ENCODE measurements at regions not wholly inside any gene's neighbourhood (a gene's known extent, or its start where the extent isn't known, plus 50 kb on each side); places are given as distances from the start of the nearest gene placed in this dataset.

DNA sequence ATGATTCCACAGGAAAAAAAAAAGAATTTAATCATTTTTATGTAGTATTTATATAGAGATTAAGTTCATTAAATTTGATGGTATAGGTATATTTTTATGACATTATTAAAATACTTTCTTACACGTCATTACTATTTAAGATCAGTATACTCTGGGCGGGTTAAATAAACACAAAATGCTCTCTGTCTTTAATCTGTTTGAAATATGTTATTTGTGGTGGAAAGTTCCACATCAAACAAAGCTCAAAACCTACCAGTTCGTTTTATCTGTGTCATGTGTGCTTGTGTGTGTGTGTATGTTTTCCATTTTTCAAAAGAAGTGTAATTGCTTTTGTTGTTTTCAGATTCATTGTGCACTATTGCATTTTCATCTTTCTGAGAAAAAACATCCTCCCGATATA is 488.5 kb downstream of the ANKRD7 start:
- Histone ChIP-seq H3K36me3 (no peaks in the 10 kb centered on the region), H3K9me3 (replicated peaks) (no peaks in the 10 kb centered on the region), H3K4me3 (no peak overlapping the region), H3K27ac (no peak overlapping the region), H3K27me3 (replicated peaks) (no peaks in the 10 kb centered on the region), H3K4me1 (replicated peaks) (no peaks in the 10 kb centered on the region)
- no peak for DNase-seq (ENCODE audit: low read depth in 1 of 2, low spot score in 2 of 2)

DNA sequence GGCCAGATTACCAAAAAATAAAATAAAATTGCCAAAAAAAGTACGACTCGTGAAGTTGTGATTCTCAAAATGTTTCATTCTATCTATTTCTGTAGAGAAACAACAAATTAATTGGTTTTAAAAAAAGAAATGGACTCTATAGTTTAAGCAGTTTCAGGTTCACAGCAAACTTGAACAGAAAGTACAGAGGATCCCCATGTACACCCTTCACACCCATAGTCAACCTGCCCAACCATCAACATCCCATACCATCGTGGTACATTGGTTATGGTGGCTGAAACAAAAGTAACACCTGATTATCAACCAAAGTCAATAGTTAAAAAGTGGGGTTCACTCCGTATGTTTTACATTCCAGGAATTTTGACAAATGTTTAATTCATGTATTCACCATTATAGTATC is 496.1 kb downstream of the ANKRD7 start:
- Histone ChIP-seq H3K4me3 (no peak overlapping the region), H3K27ac (no peak overlapping the region), H3K27me3 (replicated peaks) (no peaks in the 10 kb centered on the region), H3K9me3 (replicated peaks) (no peaks in the 10 kb centered on the region), H3K4me1 (replicated peaks) (no peaks in the 10 kb centered on the region), H3K36me3 (no peaks in the 10 kb centered on the region)
- no peak for DNase-seq (ENCODE audit: low read depth in 1 of 2, low spot score in 2 of 2)

DNA sequence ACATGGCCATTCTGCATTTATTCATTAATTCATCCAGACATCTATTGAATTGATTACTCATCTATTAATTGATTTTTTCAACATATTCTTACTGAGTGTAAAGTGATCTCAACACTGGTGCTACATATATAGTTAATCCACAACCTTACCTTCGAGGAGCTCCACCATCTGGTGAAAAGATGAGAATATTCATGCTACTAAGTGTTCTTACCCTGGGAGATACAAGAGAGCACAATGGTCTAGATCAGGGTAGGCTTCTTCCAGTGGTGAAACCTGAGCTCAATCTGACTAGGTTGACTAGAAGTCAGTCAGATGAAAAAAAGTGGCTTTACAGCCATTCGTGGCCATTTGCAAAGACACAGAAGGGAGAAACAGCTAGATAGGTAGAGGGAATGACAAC is 507.4 kb downstream of the ANKRD7 start:
- Histone ChIP-seq H3K9me3 (replicated peaks) (no peaks in the 10 kb centered on the region), H3K4me3 (no peak overlapping the region), H3K27ac (no peak overlapping the region), H3K36me3 (no peaks in the 10 kb centered on the region), H3K4me1 (replicated peaks) (no peaks in the 10 kb centered on the region), H3K27me3 (replicated peaks) (no peaks in the 10 kb centered on the region)
- DNase-seq (ENCODE audit: low read depth in 1 of 2, low spot score in 2 of 2): no peak

DNA sequence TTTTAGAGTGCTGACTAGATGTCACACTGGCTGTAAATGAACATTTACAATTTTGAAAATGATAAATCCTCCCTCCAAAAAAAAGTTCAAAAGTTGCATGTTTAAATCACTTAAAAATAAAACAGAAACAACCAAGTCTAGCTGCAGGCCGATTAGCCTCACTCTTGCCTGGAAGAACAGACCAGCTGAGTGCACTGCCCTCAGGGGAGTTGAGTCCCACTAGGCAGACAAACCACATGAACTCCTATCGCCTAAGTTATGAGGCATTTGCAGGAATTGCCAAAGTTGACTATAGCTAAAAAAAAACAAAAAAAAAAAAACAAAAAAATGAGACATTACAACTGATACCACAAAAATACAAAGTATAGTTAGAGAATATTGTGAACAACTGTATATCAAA is 510.0 kb downstream of the ANKRD7 start:
- Histone ChIP-seq H3K27ac (no peak overlapping the region), H3K9me3 (replicated peaks) (no peaks in the 10 kb centered on the region), H3K27me3 (replicated peaks) (no peaks in the 10 kb centered on the region), H3K4me1 (replicated peaks) (no peaks in the 10 kb centered on the region), H3K36me3 (no peaks in the 10 kb centered on the region), H3K4me3 (no peak overlapping the region)
- no peak for DNase-seq (ENCODE audit: low read depth in 1 of 2, low spot score in 2 of 2)

DNA sequence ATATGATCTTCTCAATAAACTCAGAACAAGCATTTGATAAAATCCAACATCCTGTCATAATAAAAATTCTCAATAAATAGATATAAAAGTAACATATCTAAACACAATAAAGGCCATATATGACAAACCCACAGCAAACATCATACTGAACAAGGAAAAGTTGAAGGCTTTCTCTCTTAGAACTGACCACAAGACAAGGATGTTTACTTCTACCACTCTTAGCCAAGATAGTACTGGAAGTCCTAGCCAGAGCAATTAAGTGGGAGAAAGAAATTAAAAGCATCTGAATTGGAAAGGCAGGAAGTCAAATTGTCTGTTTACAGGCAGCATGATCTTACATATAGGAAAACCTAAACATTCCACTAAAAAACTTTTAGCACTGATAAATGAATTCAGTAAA is 510.9 kb downstream of the ANKRD7 start:
- H3K36me3 ChIP-seq: no peaks in the 10 kb centered on the region
- H3K27ac ChIP-seq: no peak overlapping the region
- H3K9me3 ChIP-seq (replicated peaks): no peaks in the 10 kb centered on the region
- no peak for DNase-seq (ENCODE audit: low read depth in 1 of 2, low spot score in 2 of 2)
- no peaks in the 10 kb centered on the region for H3K27me3 ChIP-seq (replicated peaks)
- H3K4me3 ChIP-seq: no peak overlapping the region
- no peaks in the 10 kb centered on the region for H3K4me1 ChIP-seq (replicated peaks)

DNA sequence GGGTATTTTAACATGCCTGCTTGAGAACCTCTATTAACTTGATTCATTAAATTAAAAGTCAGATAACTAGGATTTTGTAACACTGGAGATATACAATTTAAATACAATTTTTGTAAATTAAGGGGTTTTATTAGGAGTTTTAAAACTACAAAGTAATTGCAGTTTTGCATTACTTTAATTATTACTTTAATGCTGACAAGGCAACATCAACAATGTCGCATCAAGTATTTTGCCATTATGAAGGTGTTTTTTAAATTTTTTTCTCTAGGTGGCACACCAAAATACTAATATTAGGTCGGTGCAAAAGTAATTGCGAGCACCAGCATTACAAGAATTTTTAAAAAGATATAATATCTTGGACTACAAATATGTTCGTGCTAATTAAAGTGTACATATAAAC is 513.4 kb downstream of the ANKRD7 start:
- Histone ChIP-seq H3K36me3 (no peaks in the 10 kb centered on the region), H3K27me3 (replicated peaks) (no peaks in the 10 kb centered on the region), H3K4me3 (no peak overlapping the region), H3K4me1 (replicated peaks) (no peaks in the 10 kb centered on the region), H3K9me3 (replicated peaks) (no peaks in the 10 kb centered on the region), H3K27ac (no peak overlapping the region)
- no peak for DNase-seq (ENCODE audit: low read depth in 1 of 2, low spot score in 2 of 2)

DNA sequence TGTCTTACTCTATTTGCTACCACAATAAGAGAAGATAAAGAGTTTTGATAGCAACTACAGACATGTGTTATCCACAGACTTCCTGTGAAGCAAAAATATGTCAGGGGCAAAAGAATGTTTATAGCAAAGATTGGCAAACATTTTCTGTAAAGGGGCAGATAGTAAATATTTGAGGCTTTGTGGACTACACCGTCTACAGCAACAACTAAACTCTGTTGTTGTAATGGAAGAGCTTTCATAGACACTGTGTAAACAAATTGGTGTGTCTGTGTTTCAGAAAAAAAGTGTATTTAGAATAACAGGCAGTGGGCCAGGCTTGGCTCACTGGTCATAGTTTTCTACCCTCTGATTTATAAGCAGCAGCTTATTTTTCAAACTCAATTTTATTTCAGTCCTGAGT is 521.4 kb downstream of the ANKRD7 start:
- Histone ChIP-seq H3K4me3 (no peak overlapping the region), H3K36me3 (no peaks in the 10 kb centered on the region), H3K27ac (no peak overlapping the region), H3K9me3 (replicated peaks) (no peaks in the 10 kb centered on the region), H3K27me3 (replicated peaks) (no peaks in the 10 kb centered on the region), H3K4me1 (replicated peaks) (no peaks in the 10 kb centered on the region)
- DNase-seq (ENCODE audit: low read depth in 1 of 2, low spot score in 2 of 2): no peak

DNA sequence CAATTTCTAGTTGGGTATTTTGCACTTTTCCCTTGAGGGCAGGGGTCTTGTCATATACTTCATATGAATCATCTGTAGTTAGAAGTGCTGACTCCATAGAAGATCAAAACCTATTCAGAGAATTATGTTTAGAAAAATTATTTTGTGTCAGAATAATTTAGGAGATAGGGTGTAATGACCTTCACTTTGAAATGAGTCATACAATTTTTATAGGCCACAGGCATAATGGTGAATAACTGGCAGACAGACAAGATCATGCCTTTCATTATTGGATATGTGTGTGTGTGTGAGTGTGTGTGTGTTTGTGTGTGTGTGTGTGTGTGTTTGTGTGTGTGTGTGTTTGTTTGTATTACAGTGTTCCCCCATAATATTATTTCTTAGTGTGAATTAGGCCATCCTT is 523.0 kb downstream of the ANKRD7 start:
- H3K36me3 ChIP-seq: no peaks in the 10 kb centered on the region
- no peak overlapping the region for H3K4me3 ChIP-seq
- H3K27me3 ChIP-seq (replicated peaks): no peaks in the 10 kb centered on the region
- H3K4me1 ChIP-seq (replicated peaks): no peaks in the 10 kb centered on the region
- DNase-seq (ENCODE audit: low read depth in 1 of 2, low spot score in 2 of 2): no peak
- H3K9me3 ChIP-seq (replicated peaks): no peaks in the 10 kb centered on the region
- H3K27ac ChIP-seq: no peak overlapping the region

DNA sequence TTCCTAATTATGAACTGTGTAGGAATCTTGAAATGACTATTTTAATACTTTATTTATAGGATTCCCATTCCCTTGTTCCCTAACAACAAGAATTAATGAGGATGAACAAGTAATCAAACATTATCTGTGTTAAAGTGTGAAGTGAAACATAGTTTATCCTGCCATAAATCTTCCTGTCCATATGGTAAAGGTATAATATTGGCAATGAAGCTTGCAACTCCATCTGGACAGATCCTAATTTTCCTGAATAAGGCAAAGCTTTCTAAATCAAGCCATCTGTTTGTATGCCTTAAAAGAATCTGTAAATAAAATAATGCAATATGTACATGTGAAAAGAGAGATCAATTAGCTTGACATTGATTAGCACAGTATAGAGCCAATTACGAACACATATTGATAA is 529.0 kb downstream of the ANKRD7 start:
- DNase-seq (ENCODE audit: low read depth in 1 of 2, low spot score in 2 of 2): no peak
- H3K27me3 ChIP-seq (replicated peaks): no peaks in the 10 kb centered on the region
- no peaks in the 10 kb centered on the region for H3K4me1 ChIP-seq (replicated peaks)
- H3K27ac ChIP-seq: no peak overlapping the region
- H3K36me3 ChIP-seq: no peaks in the 10 kb centered on the region
- no peak overlapping the region for H3K4me3 ChIP-seq
- no peaks in the 10 kb centered on the region for H3K9me3 ChIP-seq (replicated peaks)

DNA sequence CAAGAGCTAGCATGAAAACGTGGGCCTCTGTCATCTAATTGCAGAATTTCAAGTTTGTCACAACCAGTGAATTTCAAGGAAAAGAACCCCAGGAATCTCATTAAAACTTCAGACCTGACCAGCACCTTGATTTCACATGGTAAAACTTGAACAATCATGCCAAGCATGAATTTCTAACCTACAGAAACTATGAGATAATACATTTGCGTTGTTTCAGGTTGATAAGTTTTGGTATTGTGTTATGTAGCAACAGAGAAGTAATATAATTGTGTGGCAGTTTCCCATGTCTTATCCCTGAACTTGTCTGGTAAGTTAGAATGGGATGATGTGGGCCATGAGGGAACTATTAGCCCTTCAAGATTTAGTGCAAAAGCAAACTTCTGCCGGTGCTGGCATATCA is 530.1 kb downstream of the ANKRD7 start:
- DNase-seq (ENCODE audit: low read depth in 1 of 2, low spot score in 2 of 2): no peak
- H3K27ac ChIP-seq: no peak overlapping the region
- no peaks in the 10 kb centered on the region for H3K36me3 ChIP-seq

DNA sequence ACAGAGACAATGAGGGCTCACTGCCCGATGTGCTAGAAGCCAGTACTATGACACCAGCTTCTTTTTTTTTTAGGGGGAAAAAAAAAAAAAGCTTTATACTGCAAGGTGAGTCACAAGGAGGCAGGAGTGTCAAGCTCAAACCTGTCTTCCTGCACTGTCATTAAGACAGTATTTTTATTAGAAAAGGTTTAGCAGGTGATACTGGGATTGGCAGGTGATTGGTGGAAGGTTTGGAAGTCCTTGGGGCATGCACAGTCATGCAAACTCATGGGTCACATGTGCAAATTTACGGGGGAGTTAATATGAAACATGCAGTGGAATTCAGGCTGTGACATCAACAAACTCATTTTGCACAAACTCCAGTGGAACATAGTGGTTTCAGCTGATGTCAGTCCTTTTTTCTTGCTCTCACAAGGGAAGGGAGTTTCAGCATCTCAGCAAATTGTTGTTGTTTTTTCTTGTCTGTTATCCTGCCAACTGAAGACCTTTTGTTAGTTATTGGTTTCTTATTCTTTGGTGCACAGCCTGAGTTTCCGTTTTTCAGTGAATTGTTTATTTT is 530.6 kb downstream of the ANKRD7 start:
- Histone ChIP-seq H3K4me1 (replicated peaks) (no peaks in the 10 kb centered on the region), H3K27ac (no peak overlapping the region), H3K9me3 (replicated peaks) (no peaks in the 10 kb centered on the region), H3K36me3 (no peaks in the 10 kb centered on the region), H3K4me3 (no peak overlapping the region), H3K27me3 (replicated peaks) (no peaks in the 10 kb centered on the region)
- DNase-seq (ENCODE audit: low read depth in 1 of 2, low spot score in 2 of 2): no peak

More for the DNA sequence above, 530.1 kb downstream of the ANKRD7 start:
- Histone ChIP-seq H3K4me1 (replicated peaks) (no peaks in the 10 kb centered on the region), H3K9me3 (replicated peaks) (no peaks in the 10 kb centered on the region), H3K4me3 (no peak overlapping the region), H3K27me3 (replicated peaks) (no peaks in the 10 kb centered on the region)

DNA sequence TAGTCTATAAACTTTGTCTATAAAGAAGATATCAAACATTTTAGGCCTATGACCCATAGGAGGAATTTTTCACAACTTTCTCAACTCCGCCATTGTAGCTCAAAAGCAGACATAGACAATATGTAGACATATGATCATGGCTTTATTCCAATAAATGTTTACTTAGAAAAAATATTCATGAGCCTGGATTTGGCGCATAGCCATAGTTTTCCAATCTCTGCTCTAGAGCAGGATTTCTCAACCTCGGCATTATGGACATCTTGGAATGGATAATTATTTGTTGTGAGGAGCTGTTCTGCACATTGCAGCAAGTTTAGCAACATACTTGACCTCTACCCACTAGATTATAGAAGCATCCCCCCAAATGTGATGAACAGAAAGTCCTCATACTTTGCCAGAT is 532.6 kb downstream of the ANKRD7 start:
- H3K36me3 ChIP-seq: no peaks in the 10 kb centered on the region
- no peaks in the 10 kb centered on the region for H3K9me3 ChIP-seq (replicated peaks)
- H3K27ac ChIP-seq: no peak overlapping the region
- H3K4me3 ChIP-seq: no peak overlapping the region
- H3K4me1 ChIP-seq (replicated peaks): no peaks in the 10 kb centered on the region
- DNase-seq (ENCODE audit: low read depth in 1 of 2, low spot score in 2 of 2): no peak
- no peaks in the 10 kb centered on the region for H3K27me3 ChIP-seq (replicated peaks)

DNA sequence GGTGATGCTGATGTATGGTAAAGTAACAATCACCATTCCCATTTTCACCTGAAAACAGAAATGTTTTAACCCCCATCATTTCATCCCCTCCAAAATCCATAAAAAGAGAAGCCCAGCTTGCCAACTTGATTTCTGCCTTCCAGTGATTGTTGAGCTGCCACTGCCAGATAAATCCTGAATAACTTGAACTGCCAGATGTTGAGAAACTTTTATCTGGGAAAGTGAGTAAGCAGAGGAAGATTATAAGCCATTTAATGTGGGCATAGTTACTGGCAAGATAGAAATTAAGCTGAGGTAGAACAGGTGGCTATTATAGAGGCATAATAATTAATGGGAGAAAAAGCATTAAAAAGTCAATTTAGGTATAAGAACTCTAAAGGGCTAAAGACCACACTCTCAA is 534.1 kb downstream of the ANKRD7 start:
- Histone ChIP-seq H3K4me3 (no peak overlapping the region), H3K27ac (no peak overlapping the region)

DNA sequence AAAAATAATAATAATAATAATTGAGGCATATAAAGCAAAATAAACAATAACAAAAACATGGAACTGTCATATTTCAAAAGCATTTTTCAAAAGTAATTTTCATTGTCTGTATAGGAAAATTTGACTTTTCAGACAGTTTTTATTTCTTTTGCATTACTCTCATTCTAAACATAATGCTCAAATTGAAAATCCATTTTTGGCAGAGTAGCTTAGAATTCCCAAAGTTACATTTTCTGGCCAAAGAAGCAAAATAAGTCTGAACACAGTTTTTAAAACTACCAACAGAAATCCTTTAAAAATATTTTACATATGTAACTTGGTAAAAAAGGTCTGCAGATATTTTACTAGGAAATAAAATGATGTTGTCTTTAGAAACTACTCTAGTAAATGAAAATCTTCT is 535.4 kb downstream of the ANKRD7 start:
- Histone ChIP-seq H3K9me3 (replicated peaks) (no peaks in the 10 kb centered on the region), H3K27ac (no peak overlapping the region)
- no peak for DNase-seq (ENCODE audit: low read depth in 1 of 2, low spot score in 2 of 2)

More for the DNA sequence above, 534.1 kb downstream of the ANKRD7 start:
- no peak for DNase-seq (ENCODE audit: low read depth in 1 of 2, low spot score in 2 of 2)
- no peaks in the 10 kb centered on the region for H3K9me3 ChIP-seq (replicated peaks)
- H3K27me3 ChIP-seq (replicated peaks): no peaks in the 10 kb centered on the region
- no peaks in the 10 kb centered on the region for H3K36me3 ChIP-seq
- no peaks in the 10 kb centered on the region for H3K4me1 ChIP-seq (replicated peaks)

DNA sequence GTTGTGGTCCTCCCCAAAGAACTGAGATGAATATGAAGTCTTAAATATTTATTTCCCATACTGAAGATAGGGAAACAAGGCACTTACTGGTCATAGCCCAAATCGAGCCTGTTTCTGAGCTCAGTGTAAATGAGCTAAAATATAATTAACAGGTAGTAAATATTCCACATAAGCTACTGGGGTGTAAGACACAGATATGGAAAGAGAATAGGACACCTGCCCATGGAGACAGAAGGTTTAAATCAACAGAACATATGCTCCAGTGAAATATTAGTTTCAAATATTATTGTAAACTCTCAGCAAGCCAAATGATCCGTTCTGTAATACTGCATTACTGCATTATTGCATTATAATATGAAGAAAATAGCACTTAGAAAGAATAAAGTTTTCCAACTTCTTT is 537.9 kb downstream of the ANKRD7 start:
- no peaks in the 10 kb centered on the region for H3K9me3 ChIP-seq (replicated peaks)
- no peak overlapping the region for H3K27ac ChIP-seq
- no peaks in the 10 kb centered on the region for H3K4me1 ChIP-seq (replicated peaks)
- no peaks in the 10 kb centered on the region for H3K36me3 ChIP-seq
- H3K4me3 ChIP-seq: no peak overlapping the region
- no peaks in the 10 kb centered on the region for H3K27me3 ChIP-seq (replicated peaks)
- no peak for DNase-seq (ENCODE audit: low read depth in 1 of 2, low spot score in 2 of 2)

More for the DNA sequence above, 535.4 kb downstream of the ANKRD7 start:
- no peaks in the 10 kb centered on the region for H3K4me1 ChIP-seq (replicated peaks)
- H3K27me3 ChIP-seq (replicated peaks): no peaks in the 10 kb centered on the region
- H3K4me3 ChIP-seq: no peak overlapping the region
- H3K36me3 ChIP-seq: no peaks in the 10 kb centered on the region
